ENCODE measurements at regions not wholly inside any gene's neighbourhood (a gene's known extent, or its start where the extent isn't known, plus 50 kb on each side); places are given as distances from the start of the nearest gene placed in this dataset.
"Not testable (repeated sequence)": the region's sequence is repeated elsewhere in the genome, so short reads cannot be mapped to it uniquely, and the experiment has no call there.

DNA sequence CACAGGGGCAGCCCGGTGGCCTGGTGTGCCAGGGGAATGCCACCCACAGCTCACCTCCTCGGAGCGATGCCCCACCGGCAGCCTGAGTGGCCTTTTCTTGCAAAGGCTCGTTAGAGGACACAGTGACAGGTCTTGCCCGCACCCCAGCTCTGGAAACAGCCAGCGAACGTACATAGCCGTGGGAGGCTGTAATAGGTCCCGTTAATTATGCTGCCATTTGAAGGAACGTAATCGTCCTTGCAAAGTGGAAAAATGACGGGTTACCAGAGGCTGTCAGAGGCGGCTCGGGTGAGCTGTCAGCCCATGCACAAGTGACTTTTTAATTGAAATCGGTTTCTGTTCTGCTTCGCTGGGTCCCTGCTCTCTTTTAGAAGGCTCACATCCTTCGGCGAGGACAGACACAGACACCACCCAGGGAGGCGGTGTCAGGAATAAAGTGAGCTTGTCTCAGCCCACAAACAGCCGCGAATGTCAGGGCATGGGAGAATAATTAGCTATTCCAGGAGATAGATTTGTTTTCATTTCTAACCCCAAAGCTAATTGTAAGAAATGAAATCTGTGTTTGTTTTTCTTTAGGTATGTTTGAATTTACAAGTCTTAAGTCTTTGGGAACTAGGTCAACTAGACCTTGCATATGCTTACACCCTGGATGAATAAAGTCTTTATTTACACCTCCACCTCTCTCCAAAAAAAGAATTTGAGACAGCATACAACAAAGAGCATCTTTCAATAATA lies 77.2 kb upstream of the RFLNA start:
- FAIRE-seq, result no peak
- TF ChIP-seq CTCF (IDR thresholded peaks at IDR 0.05; ENCODE audit: insufficient read depth, low read length, severe bottlenecking), result no peak
- H3K27me3 ChIP-seq (ENCODE audit: control insufficient read depth, insufficient read depth, low read length), result no peaks in the 10 kb centered on the region
- H3K4me3 ChIP-seq (ENCODE audit: low read depth, low read length), result no peak overlapping the region
- DNase-seq (ENCODE audit: low read depth), result no peak
- H3K36me3 ChIP-seq (ENCODE audit: control insufficient read depth, insufficient read depth, low read length), result no peaks in the 10 kb centered on the region

GRCh38 chr12:124218243-124218560 lies 76.7 kb upstream of the RFLNA start:
- H3K27me3 ChIP-seq (ENCODE audit: control insufficient read depth, insufficient read depth, low read length), result no peaks in the 10 kb centered on the region
- no peak overlapping the region for H3K4me3 ChIP-seq (ENCODE audit: low read depth, low read length)
- no peak for TF ChIP-seq CTCF (IDR thresholded peaks at IDR 0.05; ENCODE audit: insufficient read depth, low read length, severe bottlenecking)
- DNase-seq (ENCODE audit: low read depth) (peak; percentile 19), FAIRE-seq (no peak)
- no peaks in the 10 kb centered on the region for H3K36me3 ChIP-seq (ENCODE audit: control insufficient read depth, insufficient read depth, low read length)

GRCh38 chr12:124218650-124219049 lies 76.2 kb upstream of the RFLNA start:
- not testable (repeated sequence) for FAIRE-seq; H3K27me3 ChIP-seq (ENCODE audit: control insufficient read depth, insufficient read depth, low read length)

GRCh38 chr12:124222368-124223245 lies 72.3 kb upstream of the RFLNA start:
- no peak for DNase-seq (ENCODE audit: low read depth)
- no peak overlapping the region for H3K4me3 ChIP-seq (ENCODE audit: low read depth, low read length)
- H3K27me3 ChIP-seq (ENCODE audit: control insufficient read depth, insufficient read depth, low read length), result no peaks in the 10 kb centered on the region
- no peaks in the 10 kb centered on the region for H3K36me3 ChIP-seq (ENCODE audit: control insufficient read depth, insufficient read depth, low read length)
- no peak for TF ChIP-seq CTCF (IDR thresholded peaks at IDR 0.05; ENCODE audit: insufficient read depth, low read length, severe bottlenecking)
- no peak for FAIRE-seq

More at GRCh38 chr12:124218650-124219049, 76.2 kb upstream of the RFLNA start:
- DNase-seq (ENCODE audit: low read depth); H3K4me3 ChIP-seq (ENCODE audit: low read depth, low read length); H3K36me3 ChIP-seq (ENCODE audit: control insufficient read depth, insufficient read depth, low read length): not testable (repeated sequence)

- DNase-seq (ENCODE audit: low read depth); H3K36me3 ChIP-seq (ENCODE audit: control insufficient read depth, insufficient read depth, low read length); FAIRE-seq; H3K27me3 ChIP-seq (ENCODE audit: control insufficient read depth, insufficient read depth, low read length); H3K4me3 ChIP-seq (ENCODE audit: low read depth, low read length): not testable (repeated sequence)
Observed at GRCh38 chr12:124223733-124224138, 71.2 kb upstream of the RFLNA start.

DNA sequence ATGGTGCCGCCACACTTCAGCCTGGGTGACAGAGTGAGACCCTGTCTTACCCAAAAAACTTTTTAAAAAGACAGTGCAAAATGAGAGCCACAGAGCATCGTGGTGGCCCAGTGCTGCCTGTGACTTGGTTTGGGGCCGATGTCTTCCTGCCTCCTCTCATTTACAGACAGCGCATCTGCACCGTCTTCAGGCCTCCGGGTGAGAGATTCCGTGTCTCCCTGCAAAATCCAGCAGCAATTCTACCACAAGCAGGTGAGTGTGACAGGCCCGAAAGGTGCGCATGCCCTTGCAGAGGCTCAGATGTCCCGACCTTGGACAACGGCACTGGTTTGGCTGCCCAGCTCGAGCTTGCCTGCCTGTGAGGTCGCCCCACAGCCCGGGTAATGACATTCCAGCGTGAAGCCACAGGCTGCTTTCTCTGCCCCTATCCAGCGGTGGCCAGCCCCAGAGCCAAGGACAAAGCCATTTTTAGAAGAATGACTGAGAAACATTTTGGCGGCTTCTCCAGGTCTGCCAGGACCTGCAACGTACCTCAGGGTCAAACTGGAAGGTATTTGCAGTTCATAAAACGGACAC lies 70.3 kb upstream of the RFLNA start:
- Histone ChIP-seq H3K4me3 (ENCODE audit: low read depth, low read length) (no peak overlapping the region), H3K36me3 (ENCODE audit: control insufficient read depth, insufficient read depth, low read length) (no peaks in the 10 kb centered on the region), H3K27me3 (ENCODE audit: control insufficient read depth, insufficient read depth, low read length) (no peaks in the 10 kb centered on the region)
- no peak for TF ChIP-seq CTCF (IDR thresholded peaks at IDR 0.05; ENCODE audit: insufficient read depth, low read length, severe bottlenecking)
- FAIRE-seq (no peak), DNase-seq (ENCODE audit: low read depth) (no peak)

All from bronchial epithelial cell (primary cell).